MM.1S (cell line): ENCODE measurements at regions not wholly inside any gene's neighbourhood (a gene's known extent, or its start where the extent isn't known, plus 50 kb on each side); places are given as distances from the start of the nearest gene placed in this dataset.

Experiments
- DNase-seq: peaks from one replicate; pipeline ENCODE4 v3.0.0-alpha.2; 2015
- H2AFZ ChIP-seq: fragments of 300-600 bp; sonication (generic); 2 replicates; pipeline ENCODE4 v1.6.0; 2016; ENCODE audit warnings: antibody characterized with exemption, low read length
- H3F3A ChIP-seq: fragments of 300-600 bp; sonication (generic); 2 replicates; pipeline ENCODE4 v1.6.1; 2016; ENCODE audit warnings: mild to moderate bottlenecking, antibody characterized with exemption, low read length, moderate library complexity, mixed read lengths; ENCODE audit not compliant: insufficient read depth
- H3K27ac ChIP-seq: fragments of 300-600 bp; sonication (generic); 2 replicates; pipeline ENCODE4 v1.5.1; 2016; ENCODE audit warnings: mild to moderate bottlenecking, low read length
- H3K27me3 ChIP-seq: fragments of 300-600 bp; sonication (generic); replicated peaks from 2 replicates; pipeline ENCODE4 v1.6.0; 2016; ENCODE audit warnings: low read length; ENCODE audit not compliant: insufficient read depth
- H3K36me3 ChIP-seq: fragments of 300-600 bp; sonication (generic); replicated peaks from 2 replicates; pipeline ENCODE4 v1.6.1; 2016; ENCODE audit warnings: mild to moderate bottlenecking, low read length, mixed read lengths; ENCODE audit not compliant: insufficient read depth
- H3K4me1 ChIP-seq: fragments of 300-600 bp; sonication (generic); 2 replicates; pipeline ENCODE4 v1.6.1; 2016; ENCODE audit warnings: low read length, mixed read lengths
- H3K4me2 ChIP-seq: fragments of 300-600 bp; sonication (generic); 2 replicates; pipeline ENCODE4 v1.6.0; 2016; ENCODE audit warnings: low read depth, low read length
- H3K4me3 ChIP-seq: fragments of 300-600 bp; sonication (generic); 2 replicates; pipeline ENCODE4 v1.5.1; 2016; ENCODE audit warnings: low read length, mixed read lengths
- H3K79me2 ChIP-seq: fragments of 300-600 bp; sonication (generic); 2 replicates; pipeline ENCODE4 v1.6.1; 2016; ENCODE audit warnings: mixed run types, low read length, mixed read lengths
- H3K9ac ChIP-seq: fragments of 300-600 bp; sonication (generic); 2 replicates; pipeline ENCODE4 v1.6.1; 2016; ENCODE audit warnings: low read length, mixed read lengths
- H3K9me2 ChIP-seq: fragments of 300-600 bp; sonication (generic); replicated peaks from 2 replicates; pipeline ENCODE4 v1.6.1; 2016; ENCODE audit warnings: mild to moderate bottlenecking, low read length, mixed read lengths; ENCODE audit not compliant: insufficient read depth
- H3K9me3 ChIP-seq: fragments of 300-600 bp; sonication (generic); replicated peaks from 2 replicates; pipeline ENCODE4 v1.6.1; 2016; ENCODE audit warnings: mild to moderate bottlenecking, low read length, mixed read lengths; ENCODE audit not compliant: insufficient read depth
- H4K20me1 ChIP-seq: fragments of 300-600 bp; sonication (generic); 2 replicates; pipeline ENCODE4 v1.6.1; 2016; ENCODE audit warnings: mild to moderate bottlenecking, low read length, moderate library complexity, mixed read lengths; ENCODE audit not compliant: insufficient read depth
- CTCF ChIP-seq: fragments of 300-600 bp; sonication (generic); IDR thresholded peaks from 2 replicates; pipeline ENCODE4 v1.5.1; 2016; ENCODE audit warnings: antibody characterized with exemption, low read length, mixed read lengths
- EZH2 ChIP-seq: fragments of 300-600 bp; sonication (generic); optimal IDR thresholded peaks from 2 replicates; pipeline ENCODE3; 2017; ENCODE audit warnings: low read depth, mild to moderate bottlenecking, antibody characterized with exemption, low read length, mixed read lengths
- EZH2phosphoT487 ChIP-seq: fragments of 300-600 bp; sonication (generic); IDR thresholded peaks from 2 replicates; pipeline ENCODE4 v1.6.1; 2018; ENCODE audit warnings: antibody characterized with exemption, low read length

- Histone ChIP-seq H3K79me2 (no peaks in the 10 kb centered on the region), H3K9ac (no peak overlapping the region), H3K36me3 (no peaks in the 10 kb centered on the region), H3K9me3 (no peaks in the 10 kb centered on the region), H3K9me2 (no peaks in the 10 kb centered on the region), H3K4me3 (no peak overlapping the region), H3K4me2 (no peak overlapping the region), H3K27ac (no peak overlapping the region), H3F3A (no peaks in the 10 kb centered on the region), H3K27me3 (no peaks in the 10 kb centered on the region), H3K4me1 (no peaks in the 10 kb centered on the region), H4K20me1 (no peaks in the 10 kb centered on the region), H2AFZ (no peak overlapping the region)
- TF ChIP-seq CTCF = no peak
- no peak for TF ChIP-seq EZH2
- TF ChIP-seq EZH2phosphoT487 = no peak
- no peak for DNase-seq
These were observed 192.8 kb downstream of the LACC1 start for GRCh38 chr13:44072536-44072935.

- no peak for DNase-seq
- Histone ChIP-seq H3K9me2 (no peaks in the 10 kb centered on the region), H3K4me1 (no peaks in the 10 kb centered on the region), H3K27ac (no peak overlapping the region), H3K4me2 (no peak overlapping the region), H2AFZ (no peak overlapping the region), H3K9ac (no peak overlapping the region), H3K27me3 (no peaks in the 10 kb centered on the region), H3K4me3 (no peak overlapping the region), H3K36me3 (no peaks in the 10 kb centered on the region), H3F3A (no peaks in the 10 kb centered on the region), H3K79me2 (no peaks in the 10 kb centered on the region), H4K20me1 (no peaks in the 10 kb centered on the region), H3K9me3 (no peaks in the 10 kb centered on the region)
- TF ChIP-seq EZH2 = no peak
- TF ChIP-seq CTCF = no peak
- no peak for TF ChIP-seq EZH2phosphoT487
These were observed 194.9 kb downstream of the LACC1 start for GRCh38 chr13:44074611-44075010.

- Histone ChIP-seq H3K9me2 (no peaks in the 10 kb centered on the region), H4K20me1 (no peaks in the 10 kb centered on the region), H3K9ac (no peak overlapping the region), H3F3A (no peaks in the 10 kb centered on the region), H3K36me3 (no peaks in the 10 kb centered on the region), H2AFZ (no peak overlapping the region), H3K4me3 (no peak overlapping the region), H3K4me1 (no peaks in the 10 kb centered on the region), H3K79me2 (no peaks in the 10 kb centered on the region), H3K4me2 (no peak overlapping the region), H3K9me3 (no peaks in the 10 kb centered on the region), H3K27ac (no peak overlapping the region), H3K27me3 (no peaks in the 10 kb centered on the region)
- TF ChIP-seq EZH2phosphoT487 (no peak), EZH2 (no peak), CTCF (no peak)
- no peak for DNase-seq
These were observed 195.4 kb downstream of the LACC1 start for GRCh38 chr13:44075113-44075512.
